Left ventricle myocardium inferior (tissue), 1 donor: ENCODE measurements at regions not wholly inside any gene's neighbourhood (a gene's known extent, or its start where the extent isn't known, plus 50 kb on each side); places are given as distances from the start of the nearest gene placed in this dataset.

Source experiments
- DNase-seq: peaks from one replicate; pipeline ENCODE4 v3.0.0-alpha.2; 2020
- H3K27ac ChIP-seq: fragments of 200-600 bp; replicated peaks from 2 replicates; pipeline ENCODE4 v1.8.0; 2021
- H3K27me3 ChIP-seq: fragments of 200-600 bp; 2 replicates; pipeline ENCODE4 v1.8.0; 2021; ENCODE audit warnings: low read depth
- H3K36me3 ChIP-seq: fragments of 200-600 bp; 2 replicates; pipeline ENCODE4 v1.8.0; 2021
- H3K4me1 ChIP-seq: fragments of 200-600 bp; 2 replicates; pipeline ENCODE4 v1.8.0; 2021
- H3K4me3 ChIP-seq: fragments of 200-600 bp; 2 replicates; pipeline ENCODE4 v1.8.0; 2021; ENCODE audit warnings: mild to moderate bottlenecking, moderate library complexity
- H3K9me3 ChIP-seq: fragments of 200-600 bp; replicated peaks from 2 replicates; pipeline ENCODE4 v1.8.0; 2021
- CTCF ChIP-seq: fragments of 200-600 bp; IDR thresholded peaks from 2 replicates; pipeline ENCODE4 v1.8.0; 2021; ENCODE audit warnings: antibody characterized with exemption, mild to moderate bottlenecking, borderline replicate concordance
- intact Hi-C: fragments of 100-400 bp; cut with micrococcal nuclease; formaldehyde crosslinking; loops from one replicate; pipeline ENCODE4 v1.11.0; 2022
- donor health status: DM: no; HTN: yes; CAD: no; lungs with severe emphysema.

GRCh38 chr2:58620093-58620492 is 379.0 kb upstream of the FANCL start:
- no peak for DNase-seq
- H3K27ac ChIP-seq = no peak overlapping the region
- no peak overlapping the region for H3K4me3 ChIP-seq
- intact Hi-C loops = no loop called here
- TF ChIP-seq CTCF = no peak
- no peaks in the 10 kb centered on the region for H3K36me3 ChIP-seq
- no peaks in the 10 kb centered on the region for H3K4me1 ChIP-seq
- no peaks in the 10 kb centered on the region for H3K9me3 ChIP-seq
- H3K27me3 ChIP-seq = no peaks in the 10 kb centered on the region

- no peaks in the 10 kb centered on the region for H3K36me3 ChIP-seq
Observed at GRCh38 chr2:58616961-58617360, 375.8 kb upstream of the FANCL start.

GRCh38 chr2:58614219-58614618 is 373.1 kb upstream of the FANCL start:
- peaks cover 5% of the 10 kb centered on the region for H3K27me3 ChIP-seq
- no peak for TF ChIP-seq CTCF
- no peaks in the 10 kb centered on the region for H3K36me3 ChIP-seq
- no peak for DNase-seq
- no peak overlapping the region for H3K27ac ChIP-seq
- no peaks in the 10 kb centered on the region for H3K9me3 ChIP-seq
- H3K4me3 ChIP-seq = no peak overlapping the region
- intact Hi-C loops = no loop called here
- H3K4me1 ChIP-seq = no peaks in the 10 kb centered on the region

More at GRCh38 chr2:58616961-58617360, 375.8 kb upstream of the FANCL start:
- Histone ChIP-seq H3K4me3 (no peak overlapping the region), H3K27me3 (no peaks in the 10 kb centered on the region), H3K27ac (no peak overlapping the region), H3K4me1 (no peaks in the 10 kb centered on the region), H3K9me3 (no peaks in the 10 kb centered on the region)
- no peak for DNase-seq
- intact Hi-C loops = no loop called here
- no peak for TF ChIP-seq CTCF

- intact Hi-C loops = no loop called here
- no peak overlapping the region for H3K4me3 ChIP-seq
- no peaks in the 10 kb centered on the region for H3K36me3 ChIP-seq
- no peak for DNase-seq
- H3K4me1 ChIP-seq = no peaks in the 10 kb centered on the region
- H3K9me3 ChIP-seq = no peaks in the 10 kb centered on the region
- H3K27ac ChIP-seq = no peak overlapping the region
- peaks cover 5% of the 10 kb centered on the region for H3K27me3 ChIP-seq
- TF ChIP-seq CTCF = no peak
Observed at GRCh38 chr2:58612973-58613372, 371.8 kb upstream of the FANCL start.

- Histone ChIP-seq H3K27me3 (peaks cover 5% of the 10 kb centered on the region), H3K27ac (no peak overlapping the region), H3K36me3 (no peaks in the 10 kb centered on the region), H3K4me3 (no peak overlapping the region), H3K9me3 (no peaks in the 10 kb centered on the region), H3K4me1 (no peaks in the 10 kb centered on the region)
- TF ChIP-seq CTCF = no peak
- DNase-seq = no peak
- intact Hi-C loops = no loop called here
Observed at GRCh38 chr2:58609326-58609725, 368.2 kb upstream of the FANCL start.

GRCh38 chr2:58608146-58608545 is 367.0 kb upstream of the FANCL start:
- TF ChIP-seq CTCF = no peak
- Histone ChIP-seq H3K27ac (no peak overlapping the region), H3K36me3 (no peaks in the 10 kb centered on the region), H3K9me3 (no peaks in the 10 kb centered on the region), H3K4me1 (no peaks in the 10 kb centered on the region), H3K27me3 (peaks cover 5% of the 10 kb centered on the region), H3K4me3 (no peak overlapping the region)
- intact Hi-C loops = no loop called here
- DNase-seq = no peak
